Amniotic stem cell (primary cell): ENCODE measurements at regions not wholly inside any gene's neighbourhood (a gene's known extent, or its start where the extent isn't known, plus 50 kb on each side); places are given as distances from the start of the nearest gene placed in this dataset.
A peak's percentile ranks its signal among the peaks of the same experiment; 100 is the strongest.

ENCODE experiments used
- DNase-seq: peaks from one replicate; lab custom pipeline; 2025; lab: John Stamatoyannopoulos, UW

DNA sequence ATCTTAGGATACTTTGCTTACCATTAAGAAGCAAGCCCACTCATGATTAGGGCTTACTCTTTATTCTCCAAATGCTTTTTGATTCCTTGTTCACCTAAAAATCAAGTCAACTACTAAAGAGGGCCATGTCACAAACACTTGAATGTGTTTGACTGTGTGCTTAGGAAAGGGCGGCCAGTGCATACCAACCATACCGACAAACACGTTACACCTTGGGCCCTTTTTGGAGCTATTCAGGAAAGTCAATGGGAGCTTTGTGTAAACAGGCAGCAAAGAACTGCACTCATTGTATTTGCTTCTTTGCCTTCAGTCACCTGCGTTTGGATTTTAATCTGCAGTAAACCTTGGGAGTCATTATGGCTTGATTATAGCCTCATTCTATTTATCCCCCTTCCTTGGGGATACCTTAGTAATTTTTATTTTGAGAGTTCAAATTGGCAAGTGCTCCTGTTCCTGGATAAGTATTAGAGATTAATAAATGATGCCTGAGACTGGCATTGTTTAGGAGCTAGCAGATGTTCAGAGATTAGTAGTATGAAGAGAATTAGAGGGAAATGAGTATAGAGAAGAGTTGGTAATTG lies 102.6 kb upstream of the HDGFL1 start:
- DNase-seq = no peak

DNA sequence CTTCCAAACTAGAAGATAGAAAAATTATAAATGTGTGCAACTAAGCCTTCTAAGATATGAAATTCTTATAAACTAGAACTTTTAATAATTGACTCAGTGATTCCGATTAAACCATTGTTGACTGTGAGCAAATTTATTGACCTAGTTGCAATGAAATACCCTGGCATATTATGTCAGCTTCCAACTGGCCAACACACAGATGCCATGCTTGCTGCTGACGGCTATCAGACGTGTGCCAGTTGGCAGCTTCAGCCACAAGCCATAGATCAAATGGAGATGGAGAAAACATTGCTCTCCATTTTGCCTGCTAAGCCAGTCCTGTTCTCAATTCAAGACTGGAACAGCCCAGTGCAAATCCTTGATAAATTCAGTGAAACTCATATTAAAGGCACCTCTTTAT lies 101.7 kb upstream of the HDGFL1 start:
- no peak for DNase-seq

DNA sequence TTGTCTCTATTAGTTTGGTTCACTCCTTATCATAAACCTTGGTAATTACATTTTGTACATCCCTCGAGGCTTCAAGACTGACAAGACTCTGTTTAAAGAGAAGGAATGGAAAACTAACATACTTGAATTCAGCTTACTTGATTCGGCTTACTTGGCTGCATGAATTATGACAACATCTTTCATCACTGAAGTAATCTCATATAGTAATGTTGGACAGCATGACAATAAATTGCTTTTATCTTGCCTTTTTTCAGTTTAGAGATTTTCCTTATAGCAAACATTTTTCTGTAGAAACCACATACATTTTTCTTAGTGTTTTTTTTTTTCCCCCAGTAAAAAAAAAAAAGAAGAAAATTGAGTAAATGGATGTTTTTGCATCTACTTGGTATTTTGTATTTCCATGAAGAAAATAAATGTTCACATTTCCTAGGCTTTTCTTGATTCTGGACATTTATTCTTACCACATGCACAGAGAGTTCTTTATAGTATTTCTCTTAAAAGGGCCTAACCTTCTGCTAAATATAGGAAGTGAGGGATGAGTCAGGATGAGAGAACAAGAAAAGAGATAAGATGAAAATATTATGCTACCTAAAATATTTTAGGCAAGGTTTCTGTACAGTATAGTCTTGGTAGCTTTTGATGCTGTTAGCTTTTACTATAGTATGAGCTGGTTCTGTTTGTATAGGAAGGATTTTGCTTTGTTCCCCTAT lies 101.0 kb upstream of the HDGFL1 start:
- DNase-seq = no peak

DNA sequence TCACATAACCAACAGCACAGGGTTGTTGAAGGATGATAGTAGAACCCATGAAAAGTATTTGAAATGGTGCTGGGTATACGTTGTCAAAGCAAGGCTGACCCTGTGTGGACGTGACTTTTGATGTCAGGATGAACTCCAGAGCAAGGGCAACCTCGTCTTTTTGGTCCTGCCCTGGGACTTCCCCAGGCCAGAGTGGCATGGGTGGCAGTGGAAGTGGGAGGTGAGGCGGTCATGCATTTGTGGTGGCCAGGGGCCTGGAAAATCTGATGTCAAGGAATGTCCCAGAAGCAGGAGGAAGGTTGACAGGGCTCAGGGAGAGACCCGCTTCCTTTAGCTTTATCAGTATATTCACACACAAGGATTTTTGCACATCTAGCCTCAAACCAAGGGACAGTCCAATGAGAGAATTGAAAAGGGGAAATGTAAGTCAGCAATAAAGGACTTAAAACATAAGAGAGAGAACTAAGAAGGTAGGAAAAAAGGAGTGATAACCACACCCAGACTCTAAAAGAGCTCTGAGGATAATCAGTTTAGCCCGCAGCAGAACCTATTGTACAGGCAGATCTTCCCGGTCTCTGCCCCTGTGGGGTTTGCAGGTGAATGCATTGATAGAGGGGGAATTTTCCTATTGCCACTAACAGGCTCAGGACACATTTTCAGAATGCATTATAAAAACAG lies 98.8 kb upstream of the HDGFL1 start:
- no peak for DNase-seq

DNA sequence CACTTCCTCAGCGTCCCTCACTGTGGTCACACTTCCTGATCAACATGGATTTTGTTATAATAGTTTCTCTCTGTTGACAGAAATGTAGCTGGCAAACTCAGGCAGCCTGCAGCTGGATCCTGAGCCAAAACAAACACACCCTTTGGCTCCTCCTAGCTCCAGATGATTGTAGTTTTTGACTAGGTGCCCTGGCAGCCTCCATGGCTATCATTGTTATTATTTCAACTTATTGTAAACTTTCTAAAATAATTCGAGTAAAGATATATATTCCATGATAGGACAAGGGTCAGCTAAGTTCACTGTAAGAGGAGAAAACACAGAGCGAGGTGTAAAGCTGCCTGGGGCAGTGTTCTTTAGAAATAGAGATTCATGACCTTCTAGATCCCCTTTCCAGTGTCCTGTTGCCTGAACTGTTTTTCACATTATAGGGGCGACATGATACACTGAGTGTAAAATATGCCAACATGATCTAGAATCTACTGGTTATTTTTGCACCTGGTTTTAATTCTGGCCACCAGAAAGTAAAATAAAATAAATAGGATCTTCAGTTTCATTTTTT lies 98.2 kb upstream of the HDGFL1 start:
- no peak for DNase-seq

DNA sequence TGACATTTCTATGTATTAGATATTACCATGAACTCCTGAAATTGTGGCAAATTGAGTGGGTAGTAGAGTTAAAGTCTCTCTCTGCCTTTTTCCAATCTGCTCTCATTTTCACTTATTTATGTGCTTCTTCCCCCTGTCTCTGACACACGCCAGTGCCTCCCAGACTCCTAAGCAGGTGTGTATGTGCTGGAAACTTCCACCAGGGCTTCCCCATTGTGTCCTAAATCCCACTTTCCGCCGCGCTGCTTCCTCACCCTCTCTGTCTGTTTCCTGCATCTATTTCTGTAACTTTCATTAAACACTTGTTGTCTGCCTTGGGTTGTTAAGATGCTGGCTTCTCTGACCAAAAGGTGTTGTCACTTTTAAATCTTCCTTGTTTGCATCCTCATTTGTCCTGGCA lies 97.6 kb upstream of the HDGFL1 start:
- no peak for DNase-seq

DNA sequence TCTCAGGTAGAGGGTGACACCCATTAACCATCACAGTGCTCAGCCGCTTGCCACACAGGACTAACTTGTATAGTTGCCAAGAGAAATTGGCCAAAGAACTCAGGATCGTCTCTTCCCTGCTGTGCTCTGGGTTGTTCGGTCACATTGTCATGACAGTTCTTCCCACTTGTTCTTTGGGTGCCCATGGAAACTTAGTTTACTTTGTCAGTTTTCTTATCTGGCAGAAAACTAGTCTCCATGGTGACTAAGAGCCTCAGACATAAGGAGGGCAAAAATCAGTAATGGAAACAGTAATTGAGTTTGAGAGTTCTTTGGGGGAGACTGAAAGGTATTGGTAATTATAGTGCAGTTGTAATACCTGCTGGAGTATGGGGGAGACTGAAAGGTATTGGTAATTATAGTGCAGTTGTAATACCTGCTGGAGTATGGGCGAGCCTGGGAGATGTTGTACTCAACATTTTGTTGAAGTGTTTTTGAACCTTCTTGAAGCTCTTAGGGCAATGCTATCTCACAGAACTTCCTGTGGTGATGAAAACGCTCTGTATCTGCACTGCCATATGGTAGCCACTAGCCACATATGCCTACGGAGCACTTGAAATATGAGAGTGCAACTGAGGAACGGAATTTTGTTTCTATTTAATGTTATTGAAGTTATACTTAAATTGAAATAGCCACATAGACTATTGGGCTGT lies 95.2 kb upstream of the HDGFL1 start:
- DNase-seq = no peak

DNA sequence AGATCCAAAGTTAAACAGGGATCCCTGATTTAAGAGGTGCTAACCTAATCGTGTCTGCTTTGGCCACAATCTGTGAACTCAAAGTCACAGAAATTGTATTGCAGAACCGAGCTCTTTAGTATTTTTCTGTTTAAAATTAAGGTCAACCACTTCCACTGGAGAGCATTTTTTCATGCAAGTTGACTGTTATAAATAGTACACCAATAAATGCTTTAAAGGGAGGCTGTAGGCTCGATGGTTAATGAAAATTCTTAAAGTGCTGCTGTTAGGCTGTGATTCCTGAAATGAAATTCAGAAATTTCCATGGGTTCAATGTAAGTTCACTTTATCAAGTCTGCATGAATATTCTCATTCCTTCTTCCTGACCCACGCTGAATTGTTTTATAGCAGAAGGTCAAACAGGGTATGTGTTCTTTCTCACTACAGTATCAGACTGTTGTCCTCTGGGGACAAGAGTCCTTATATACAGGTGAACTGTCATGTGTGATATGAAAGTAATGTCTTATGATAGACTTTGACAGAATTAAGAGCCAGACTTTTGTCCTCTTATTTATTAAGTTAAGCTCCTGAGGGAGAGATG lies 92.5 kb upstream of the HDGFL1 start:
- DNase-seq = no peak

DNA sequence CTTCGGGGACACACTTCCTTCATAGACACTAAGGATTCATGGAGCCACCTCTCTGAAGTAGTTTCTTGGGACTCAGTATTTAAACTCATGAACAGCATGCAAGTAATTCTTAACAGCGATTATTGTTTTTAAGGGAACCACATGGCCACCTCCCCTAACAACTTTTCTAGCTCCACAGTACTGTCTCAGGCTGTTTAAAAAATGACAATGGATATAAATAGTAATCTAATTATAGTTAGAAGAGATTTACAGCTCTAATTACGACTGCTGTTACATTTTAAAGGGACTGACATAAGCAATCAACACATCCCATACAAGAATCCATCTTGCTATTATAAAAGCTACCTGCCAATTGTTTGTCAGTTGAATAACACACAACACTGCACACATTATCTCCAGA lies 72.1 kb upstream of the HDGFL1 start:
- no peak for DNase-seq

DNA sequence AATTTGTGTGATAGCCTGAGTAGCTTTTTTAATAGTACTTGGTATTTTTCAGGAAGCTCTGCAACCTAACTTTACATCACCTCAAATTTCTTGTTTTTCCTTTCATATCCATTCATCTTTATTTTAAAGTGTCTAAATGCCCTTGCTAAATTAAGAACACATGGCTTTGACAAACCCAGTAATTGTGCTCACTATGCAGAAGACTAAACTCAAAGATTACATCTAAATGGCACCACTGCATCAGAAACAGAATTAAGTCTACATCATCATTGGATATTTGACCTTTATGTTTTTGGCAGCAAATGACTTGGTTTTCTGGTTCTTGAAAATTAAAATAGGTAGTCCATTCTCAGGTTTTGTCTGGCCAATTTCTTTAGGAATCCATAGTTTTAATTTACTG lies 69.6 kb upstream of the HDGFL1 start:
- DNase-seq = no peak

DNA sequence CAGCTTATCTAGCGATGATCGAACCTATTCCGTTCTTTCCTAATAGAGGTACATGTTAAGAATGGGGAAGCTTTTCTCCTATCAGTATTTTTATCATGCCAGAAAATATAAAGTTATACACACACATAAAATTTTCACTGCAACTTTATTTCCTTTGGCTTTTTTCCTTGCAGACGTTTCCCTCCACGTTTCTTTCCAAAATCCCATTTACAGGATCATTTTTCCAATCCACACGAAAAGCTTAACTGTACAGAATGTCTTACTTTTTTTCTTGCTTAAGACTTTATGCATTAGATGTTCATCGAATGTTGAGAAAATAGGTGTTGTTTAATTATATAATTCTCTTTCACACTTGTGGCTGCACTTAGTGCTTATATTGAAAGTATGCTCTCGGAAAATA lies 62.9 kb upstream of the HDGFL1 start:
- no peak for DNase-seq

DNA sequence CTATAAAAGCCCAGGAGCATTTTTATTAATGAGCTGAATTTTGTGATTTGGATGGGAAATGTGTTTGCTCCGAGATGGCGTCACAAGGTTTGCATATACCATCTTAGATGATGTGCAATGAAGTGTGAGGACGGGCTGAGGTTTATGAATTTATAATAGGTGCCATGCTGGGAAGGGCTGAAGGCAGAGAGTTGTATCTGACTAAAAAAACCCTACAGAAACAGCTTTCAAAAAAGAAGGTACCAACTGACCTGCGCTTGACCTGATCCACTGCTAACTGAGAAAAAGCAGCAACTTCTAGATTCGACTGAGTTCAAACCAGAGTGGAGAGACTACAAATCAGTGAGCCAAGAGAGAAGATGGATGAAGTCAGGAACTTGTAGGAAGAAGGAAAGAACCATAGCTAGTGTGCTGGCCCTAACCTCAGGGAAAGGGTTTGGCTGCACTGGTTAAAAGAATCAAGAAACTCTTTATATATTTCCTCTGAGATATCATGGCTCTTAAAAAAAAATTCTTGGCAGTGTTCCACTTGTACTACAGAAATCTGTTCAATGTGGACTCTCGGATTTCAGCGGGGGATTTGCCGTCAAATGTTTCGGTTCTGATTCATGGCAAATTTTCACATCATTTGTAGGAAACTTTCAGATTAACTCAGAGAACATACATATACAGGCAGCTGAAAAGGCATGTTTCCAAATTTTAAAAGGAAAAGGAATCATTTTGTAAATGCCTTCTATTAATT lies 56.5 kb upstream of the HDGFL1 start:
- peak; percentile 81 for DNase-seq

DNA sequence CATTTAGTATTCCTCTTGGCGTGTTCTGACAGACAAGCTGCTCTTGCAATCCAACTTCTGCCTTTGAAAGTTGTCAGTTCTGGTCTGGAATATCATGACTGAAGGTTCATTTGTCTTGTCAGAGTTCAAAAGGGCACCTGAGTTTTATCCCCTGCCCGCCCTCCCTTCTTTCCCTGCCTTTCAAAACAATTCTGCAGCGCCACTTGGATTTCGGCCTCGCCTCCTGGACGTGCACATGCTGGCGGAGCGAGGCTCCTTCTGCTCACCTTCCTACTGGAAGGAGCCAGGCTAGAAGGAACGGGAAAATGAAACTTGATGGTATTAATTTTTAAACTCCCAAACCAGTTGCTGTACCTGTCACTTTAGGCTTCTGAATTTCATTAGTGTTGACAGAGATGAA lies 55.7 kb upstream of the HDGFL1 start:
- DNase-seq = no peak

DNA sequence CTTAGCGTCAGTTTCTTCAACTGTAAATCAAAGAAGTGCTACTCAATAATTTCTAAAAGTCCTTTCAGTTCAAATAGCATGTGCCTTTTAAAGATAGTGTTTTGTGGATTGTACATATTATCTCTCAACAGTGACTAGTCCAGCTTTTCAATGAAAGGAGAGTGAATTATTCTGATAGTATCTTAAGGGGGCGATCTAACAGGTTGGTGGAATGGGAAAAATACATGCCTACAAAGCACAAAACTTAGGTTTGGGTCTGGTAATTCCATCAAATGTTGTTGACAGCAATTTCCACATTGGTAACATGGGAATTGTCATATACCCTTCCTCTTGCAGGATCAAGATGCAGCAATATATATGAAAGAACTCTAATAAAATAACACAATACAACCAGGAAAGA lies 50.1 kb upstream of the HDGFL1 start:
- DNase-seq = no peak
